ENCODE measurements at regions not wholly inside any gene's neighbourhood (a gene's known extent, or its start where the extent isn't known, plus 50 kb on each side); places are given as distances from the start of the nearest gene placed in this dataset.

GRCh38 chrX:112359906-112360305, 277.3 kb upstream of the TRPC5 start:
- no peaks in the 10 kb centered on the region for H3K9me3 ChIP-seq
- TF ChIP-seq, protein P1, sequence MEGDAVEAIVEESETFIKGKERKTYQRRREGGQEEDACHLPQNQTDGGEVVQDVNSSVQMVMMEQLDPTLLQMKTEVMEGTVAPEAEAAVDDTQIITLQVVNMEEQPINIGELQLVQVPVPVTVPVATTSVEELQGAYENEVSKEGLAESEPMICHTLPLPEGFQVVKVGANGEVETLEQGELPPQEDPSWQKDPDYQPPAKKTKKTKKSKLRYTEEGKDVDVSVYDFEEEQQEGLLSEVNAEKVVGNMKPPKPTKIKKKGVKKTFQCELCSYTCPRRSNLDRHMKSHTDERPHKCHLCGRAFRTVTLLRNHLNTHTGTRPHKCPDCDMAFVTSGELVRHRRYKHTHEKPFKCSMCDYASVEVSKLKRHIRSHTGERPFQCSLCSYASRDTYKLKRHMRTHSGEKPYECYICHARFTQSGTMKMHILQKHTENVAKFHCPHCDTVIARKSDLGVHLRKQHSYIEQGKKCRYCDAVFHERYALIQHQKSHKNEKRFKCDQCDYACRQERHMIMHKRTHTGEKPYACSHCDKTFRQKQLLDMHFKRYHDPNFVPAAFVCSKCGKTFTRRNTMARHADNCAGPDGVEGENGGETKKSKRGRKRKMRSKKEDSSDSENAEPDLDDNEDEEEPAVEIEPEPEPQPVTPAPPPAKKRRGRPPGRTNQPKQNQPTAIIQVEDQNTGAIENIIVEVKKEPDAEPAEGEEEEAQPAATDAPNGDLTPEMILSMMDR (IDR thresholded peaks at IDR 0.05), result no peak
- no peak for TF ChIP-seq POLR2A (IDR thresholded peaks at IDR 0.05)
- 67 to 70% (median 68%) methylated on average over 1 of the region's 1 CpG for WGBS, 4 donors
- peaks cover 0 to 3% (median 0%) of the 10 kb centered on the region in 9 donors for H3K27me3 ChIP-seq
- ATAC-seq (no peak), DNase-seq (no peak)
- H3K27ac ChIP-seq, result no peak overlapping the region
- no peaks in the 10 kb centered on the region for H3K36me3 ChIP-seq
- intact Hi-C loops (cut with DNase I), result no loop called here
- no peak overlapping the region for H3K4me3 ChIP-seq
- no peaks in the 10 kb centered on the region for H3K4me1 ChIP-seq

- no peak overlapping the region for H3K4me3 ChIP-seq
- no peak for DNase-seq
- H3K27ac ChIP-seq, result no peak overlapping the region
- TF ChIP-seq, protein P1 (IDR thresholded peaks at IDR 0.05), result no peak
- TF ChIP-seq POLR2A (IDR thresholded peaks at IDR 0.05), result no peak
- WGBS, 4 donors, result 42 to 64% (median 55%) methylated on average over 2 of the region's 2 CpGs
- no peaks in the 10 kb centered on the region for H3K4me1 ChIP-seq
- H3K36me3 ChIP-seq, result no peaks in the 10 kb centered on the region
- peaks cover 0 to 3% (median 0%) of the 10 kb centered on the region in 9 donors for H3K27me3 ChIP-seq
- no peaks in the 10 kb centered on the region for H3K9me3 ChIP-seq
- intact Hi-C loops (cut with DNase I), result no loop called here
- ATAC-seq, result no peak
Observed at GRCh38 chrX:112355931-112356330, 273.4 kb upstream of the TRPC5 start.

DNA sequence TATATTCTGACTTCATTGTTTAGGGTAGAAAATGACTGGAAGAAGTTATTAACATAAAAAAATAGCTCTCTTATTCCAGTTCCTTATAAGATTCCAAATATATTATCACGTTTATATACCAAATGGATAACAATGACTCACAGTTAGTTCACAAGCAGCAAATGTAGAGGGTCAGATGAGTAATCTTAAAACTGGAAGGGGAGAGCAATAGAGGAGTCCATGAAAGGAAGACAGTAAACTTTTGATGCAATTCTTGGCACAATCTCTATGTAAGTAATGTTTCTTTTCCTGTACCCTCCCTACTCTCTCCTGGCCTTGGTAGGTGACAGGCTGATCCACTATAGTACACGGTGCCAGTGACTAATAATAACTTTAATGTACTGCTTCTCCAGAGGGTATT, 259.0 kb upstream of the TRPC5 start:
- no peaks in the 10 kb centered on the region for H3K36me3 ChIP-seq
- peaks cover 0 to 14% (median 0%) of the 10 kb centered on the region in 9 donors for H3K27me3 ChIP-seq
- no peaks in the 10 kb centered on the region for H3K9me3 ChIP-seq
- intact Hi-C loops (cut with DNase I), result no loop called here
- DNase-seq (no peak), ATAC-seq (no peak)
- no peak overlapping the region for H3K27ac ChIP-seq
- no peak overlapping the region for H3K4me3 ChIP-seq
- 26 to 54% (median 34%) methylated on average over 2 of the region's 2 CpGs for WGBS, 4 donors
- TF ChIP-seq, protein P1 (IDR thresholded peaks at IDR 0.05), result no peak
- no peak for TF ChIP-seq POLR2A (IDR thresholded peaks at IDR 0.05)
- H3K4me1 ChIP-seq, result no peaks in the 10 kb centered on the region

GRCh38 chrX:112313201-112313600, 230.6 kb upstream of the TRPC5 start:
- Histone ChIP-seq H3K9me3 (no peaks in the 10 kb centered on the region), H3K27me3 (peaks cover 0 to 5% (median 0%) of the 10 kb centered on the region in 9 donors), H3K27ac (no peak overlapping the region), H3K4me1 (no peaks in the 10 kb centered on the region), H3K4me3 (no peak overlapping the region), H3K36me3 (no peaks in the 10 kb centered on the region)
- intact Hi-C loops (cut with DNase I), result no loop called here
- ATAC-seq (no peak), DNase-seq (no peak)
- TF ChIP-seq, protein P1 (IDR thresholded peaks at IDR 0.05), result no peak
- TF ChIP-seq POLR2A (IDR thresholded peaks at IDR 0.05), result no peak
- WGBS, 4 donors, result 53 to 78% (median 67%) methylated on average over 1 of the region's 1 CpG
